ENCODE measurements at regions not wholly inside any gene's neighbourhood (a gene's known extent, or its start where the extent isn't known, plus 50 kb on each side); places are given as distances from the start of the nearest gene placed in this dataset.

DNA sequence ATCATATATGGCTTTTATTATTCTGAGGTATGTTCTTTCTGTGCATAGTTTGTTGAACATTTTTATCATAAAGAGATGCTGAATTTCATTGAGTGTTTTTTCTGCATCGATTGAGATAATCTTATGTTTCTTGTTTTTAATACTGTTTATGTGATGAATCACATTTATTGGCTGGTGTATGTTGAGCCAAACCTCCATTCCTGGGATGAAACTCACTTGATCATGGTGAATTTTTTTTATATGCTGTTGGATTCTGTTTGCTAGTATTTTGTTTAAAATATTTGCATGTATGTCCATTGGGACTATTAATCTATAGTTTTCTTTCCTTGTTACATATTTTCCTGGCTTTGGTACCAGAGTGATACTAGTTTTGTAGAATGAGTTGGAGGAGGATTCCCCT, 500.2 kb downstream of the CDH11 start:
- Histone ChIP-seq H3K9me3 (replicated peaks; ENCODE audit: insufficient read depth, low read length) (no peaks in the 10 kb centered on the region), H3K4me2 (ENCODE audit: low read depth, low read length) (no peak overlapping the region), H3K4me3 (ENCODE audit: low read length) (no peak overlapping the region), H3F3A (ENCODE audit: insufficient read depth, low read length) (no peaks in the 10 kb centered on the region), H3K36me3 (replicated peaks; ENCODE audit: insufficient read depth, low read length) (no peaks in the 10 kb centered on the region), H3K27ac (ENCODE audit: low read length) (no peak overlapping the region), H3K27me3 (replicated peaks; ENCODE audit: insufficient read depth, low read length) (no peaks in the 10 kb centered on the region), H3K4me1 (ENCODE audit: low read length) (no peaks in the 10 kb centered on the region), H3K9ac (ENCODE audit: low read length) (no peak overlapping the region), H3K79me2 (ENCODE audit: low read length) (no peaks in the 10 kb centered on the region), H4K20me1 (ENCODE audit: insufficient read depth, low read length) (no peaks in the 10 kb centered on the region), H3K9me2 (replicated peaks; ENCODE audit: insufficient read depth, low read length) (no peaks in the 10 kb centered on the region), H2AFZ (ENCODE audit: low read length) (no peak overlapping the region)
- DNase-seq: no peak
- TF ChIP-seq EZH2phosphoT487 (IDR thresholded peaks at IDR 0.05; ENCODE audit: low read length): no peak
- TF ChIP-seq EZH2 (optimal IDR thresholded peaks at IDR 0.05; ENCODE audit: low read depth, low read length): no peak
- TF ChIP-seq, protein P1, sequence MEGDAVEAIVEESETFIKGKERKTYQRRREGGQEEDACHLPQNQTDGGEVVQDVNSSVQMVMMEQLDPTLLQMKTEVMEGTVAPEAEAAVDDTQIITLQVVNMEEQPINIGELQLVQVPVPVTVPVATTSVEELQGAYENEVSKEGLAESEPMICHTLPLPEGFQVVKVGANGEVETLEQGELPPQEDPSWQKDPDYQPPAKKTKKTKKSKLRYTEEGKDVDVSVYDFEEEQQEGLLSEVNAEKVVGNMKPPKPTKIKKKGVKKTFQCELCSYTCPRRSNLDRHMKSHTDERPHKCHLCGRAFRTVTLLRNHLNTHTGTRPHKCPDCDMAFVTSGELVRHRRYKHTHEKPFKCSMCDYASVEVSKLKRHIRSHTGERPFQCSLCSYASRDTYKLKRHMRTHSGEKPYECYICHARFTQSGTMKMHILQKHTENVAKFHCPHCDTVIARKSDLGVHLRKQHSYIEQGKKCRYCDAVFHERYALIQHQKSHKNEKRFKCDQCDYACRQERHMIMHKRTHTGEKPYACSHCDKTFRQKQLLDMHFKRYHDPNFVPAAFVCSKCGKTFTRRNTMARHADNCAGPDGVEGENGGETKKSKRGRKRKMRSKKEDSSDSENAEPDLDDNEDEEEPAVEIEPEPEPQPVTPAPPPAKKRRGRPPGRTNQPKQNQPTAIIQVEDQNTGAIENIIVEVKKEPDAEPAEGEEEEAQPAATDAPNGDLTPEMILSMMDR (IDR thresholded peaks at IDR 0.05; ENCODE audit: low read length): no peak

DNA sequence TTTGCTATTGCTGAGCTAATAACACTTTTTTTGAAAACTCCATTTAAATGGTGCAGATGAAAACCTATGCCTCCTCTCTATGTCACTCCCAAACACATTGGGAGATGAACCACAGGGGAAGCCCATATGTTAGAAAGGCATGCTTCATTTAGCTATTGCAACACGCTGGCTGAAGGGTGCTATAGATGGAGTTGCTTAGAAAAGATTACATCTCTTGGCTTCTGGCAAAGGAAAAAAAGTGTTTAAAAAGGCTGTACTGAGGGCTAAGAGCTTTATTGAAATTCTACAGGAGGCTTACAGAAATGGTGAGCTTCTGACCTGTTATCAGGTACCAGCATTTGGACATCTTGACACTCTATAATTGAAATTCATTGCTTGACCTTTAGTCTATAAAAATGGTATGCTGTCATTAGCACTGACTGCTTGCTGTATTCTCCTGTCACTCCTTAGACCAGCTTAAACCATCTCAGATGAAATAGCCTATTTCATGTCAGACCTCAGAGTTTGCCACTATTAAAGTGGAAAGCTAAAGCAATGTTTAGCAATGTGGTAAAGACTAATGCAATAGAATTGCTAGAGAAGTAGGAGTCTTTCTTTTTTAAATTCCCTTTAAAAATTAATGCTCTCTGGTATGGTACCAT, 503.9 kb downstream of the CDH11 start:
- Histone ChIP-seq H3K27ac (ENCODE audit: low read length) (no peak overlapping the region), H3K79me2 (ENCODE audit: low read length) (no peaks in the 10 kb centered on the region), H3K9me2 (replicated peaks; ENCODE audit: insufficient read depth, low read length) (no peaks in the 10 kb centered on the region), H3K4me1 (ENCODE audit: low read length) (no peaks in the 10 kb centered on the region), H4K20me1 (ENCODE audit: insufficient read depth, low read length) (no peaks in the 10 kb centered on the region), H3K27me3 (replicated peaks; ENCODE audit: insufficient read depth, low read length) (no peaks in the 10 kb centered on the region), H3F3A (ENCODE audit: insufficient read depth, low read length) (no peaks in the 10 kb centered on the region), H3K9ac (ENCODE audit: low read length) (no peak overlapping the region), H3K4me2 (ENCODE audit: low read depth, low read length) (no peak overlapping the region), H3K36me3 (replicated peaks; ENCODE audit: insufficient read depth, low read length) (no peaks in the 10 kb centered on the region), H3K9me3 (replicated peaks; ENCODE audit: insufficient read depth, low read length) (no peaks in the 10 kb centered on the region), H2AFZ (ENCODE audit: low read length) (no peak overlapping the region), H3K4me3 (ENCODE audit: low read length) (no peak overlapping the region)
- TF ChIP-seq EZH2 (optimal IDR thresholded peaks at IDR 0.05; ENCODE audit: low read depth, low read length) (no peak), EZH2phosphoT487 (IDR thresholded peaks at IDR 0.05; ENCODE audit: low read length) (no peak)
- TF ChIP-seq, protein P1 (IDR thresholded peaks at IDR 0.05; ENCODE audit: low read length): no peak
- DNase-seq: no peak

DNA sequence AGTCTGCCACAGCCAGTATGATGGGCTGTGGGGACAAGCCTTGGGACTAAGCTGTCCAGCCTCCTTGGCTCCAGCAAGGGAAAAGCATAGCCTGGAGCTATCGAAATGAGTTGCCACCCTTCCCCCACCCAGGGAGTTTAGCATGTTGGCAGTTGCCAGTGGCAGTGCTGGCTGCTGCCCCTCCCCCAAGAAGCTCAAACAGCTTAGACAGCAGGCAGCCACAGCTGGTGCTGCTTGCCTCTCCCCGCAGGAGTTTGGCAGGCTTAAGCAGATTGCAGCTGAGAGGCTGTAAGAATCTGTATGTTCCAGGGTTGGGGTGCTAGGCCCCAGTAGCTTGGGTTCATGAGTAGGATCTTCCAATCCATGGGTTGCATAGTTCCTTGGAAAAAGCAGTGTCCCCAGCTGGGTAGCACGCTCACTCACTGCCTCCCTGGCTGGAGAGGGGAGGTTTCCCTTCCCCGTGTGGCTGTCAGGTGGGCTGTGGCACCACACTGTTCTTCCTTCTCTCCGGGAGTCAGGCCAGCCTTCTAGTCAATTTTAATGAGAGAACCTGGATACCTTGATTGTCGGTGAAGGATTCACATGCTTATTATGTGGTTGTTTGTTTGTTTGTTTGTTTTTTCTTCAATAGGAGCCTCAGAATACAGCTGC, 506.1 kb downstream of the CDH11 start:
- Histone ChIP-seq H3K36me3 (replicated peaks; ENCODE audit: insufficient read depth, low read length) (no peaks in the 10 kb centered on the region), H3K9ac (ENCODE audit: low read length) (no peak overlapping the region), H3K27ac (ENCODE audit: low read length) (no peak overlapping the region), H3K27me3 (replicated peaks; ENCODE audit: insufficient read depth, low read length) (no peaks in the 10 kb centered on the region), H3K9me3 (replicated peaks; ENCODE audit: insufficient read depth, low read length) (no peaks in the 10 kb centered on the region), H3K4me1 (ENCODE audit: low read length) (no peaks in the 10 kb centered on the region), H3K9me2 (replicated peaks; ENCODE audit: insufficient read depth, low read length) (no peaks in the 10 kb centered on the region), H3K4me2 (ENCODE audit: low read depth, low read length) (no peak overlapping the region), H3F3A (ENCODE audit: insufficient read depth, low read length) (no peaks in the 10 kb centered on the region), H2AFZ (ENCODE audit: low read length) (no peak overlapping the region), H3K79me2 (ENCODE audit: low read length) (no peaks in the 10 kb centered on the region), H4K20me1 (ENCODE audit: insufficient read depth, low read length) (no peaks in the 10 kb centered on the region), H3K4me3 (ENCODE audit: low read length) (no peak overlapping the region)
- no peak for TF ChIP-seq EZH2phosphoT487 (IDR thresholded peaks at IDR 0.05; ENCODE audit: low read length)
- TF ChIP-seq, protein P1 (IDR thresholded peaks at IDR 0.05; ENCODE audit: low read length): no peak
- no peak for TF ChIP-seq EZH2 (optimal IDR thresholded peaks at IDR 0.05; ENCODE audit: low read depth, low read length)
- peak; percentile 50 for DNase-seq
